SK-N-SH treated with all-trans-retinoic acid at 6 μM for 48 hours (cell line): ENCODE measurements at regions not wholly inside any gene's neighbourhood (a gene's known extent, or its start where the extent isn't known, plus 50 kb on each side); places are given as distances from the start of the nearest gene placed in this dataset.

ENCODE experiments used
- ATAC-seq: fragments of 200-7000 bp; cut with Tn5 transposase; 3 replicates; pipeline ENCODE4 v1.9.1; 2020; ENCODE audit warnings: mild to moderate bottlenecking, moderate library complexity
- ARNTL ChIP-seq: fragments of 450-650 bp; formaldehyde crosslinking; IDR thresholded peaks from 2 replicates; pipeline ENCODE4 v1.5.0; 2020; ENCODE audit warnings: low read depth, mild to moderate bottlenecking, moderate library complexity, borderline replicate concordance
- CSDC2 ChIP-seq: fragments of 250-450 bp; sonication (Bioruptor Pico); IDR thresholded peaks from 2 replicates; pipeline ENCODE4 v1.5.0; 2020; ENCODE audit warnings: mild to moderate bottlenecking, moderate library complexity
- ESRRG ChIP-seq: fragments of 250-450 bp; sonication (Bioruptor Pico); IDR thresholded peaks from 2 replicates; pipeline ENCODE4 v1.6.1; 2021; ENCODE audit warnings: mild to moderate bottlenecking
- GLIS3 ChIP-seq: fragments of 250-450 bp; sonication (Bioruptor Pico); IDR thresholded peaks from 2 replicates; pipeline ENCODE4 v1.5.0; 2020; ENCODE audit warnings: mild to moderate bottlenecking, moderate library complexity
- ISL1 ChIP-seq: fragments of 250-450 bp; sonication (Bioruptor Pico); IDR thresholded peaks from 2 replicates; pipeline ENCODE4 v2.1.2; 2022; ENCODE audit warnings: mild to moderate bottlenecking, moderate library complexity
- OSR1 ChIP-seq: fragments of 250-450 bp; sonication (Bioruptor Pico); IDR thresholded peaks from 2 replicates; pipeline ENCODE4 v1.8.0; 2022; ENCODE audit warnings: moderate library complexity, mild to moderate bottlenecking, inconsistent platforms
- PPARA ChIP-seq: fragments of 250-450 bp; sonication (Bioruptor Pico); IDR thresholded peaks from 2 replicates; pipeline ENCODE4 v1.5.0; 2020; ENCODE audit warnings: mild to moderate bottlenecking, borderline replicate concordance
- RARB ChIP-seq: fragments of 250-450 bp; sonication (Bioruptor Pico); IDR thresholded peaks from 2 replicates; pipeline ENCODE4 v1.8.0; 2021; ENCODE audit warnings: mild to moderate bottlenecking, moderate library complexity
- SNAI2 ChIP-seq: fragments of 250-450 bp; sonication (Bioruptor Pico); IDR thresholded peaks from 2 replicates; pipeline ENCODE4 v1.5.0; 2020; ENCODE audit warnings: mild to moderate bottlenecking, moderate library complexity
- TCF4 ChIP-seq: fragments of 250-450 bp; sonication (Bioruptor Pico); IDR thresholded peaks from 2 replicates; pipeline ENCODE4 v1.8.0; 2021; ENCODE audit warnings: mild to moderate bottlenecking, moderate library complexity, borderline replicate concordance
- TOX ChIP-seq: fragments of 250-450 bp; sonication (Bioruptor Pico); IDR thresholded peaks from 2 replicates; pipeline ENCODE4 v1.8.0; 2021; ENCODE audit warnings: mild to moderate bottlenecking, moderate library complexity, borderline replicate concordance
- ZC3H10 ChIP-seq: fragments of 250-450 bp; sonication (Bioruptor Pico); IDR thresholded peaks from 2 replicates; pipeline ENCODE4 v1.5.1; 2021; ENCODE audit warnings: mild to moderate bottlenecking, moderate library complexity
- ZFP3 ChIP-seq: fragments of 250-450 bp; sonication (Bioruptor Pico); IDR thresholded peaks from 2 replicates; pipeline ENCODE4 v1.5.0; 2020; ENCODE audit warnings: mild to moderate bottlenecking, moderate library complexity
- ZFP30 ChIP-seq: fragments of 450-650 bp; formaldehyde crosslinking; IDR thresholded peaks from 2 replicates; pipeline ENCODE4 v1.5.0; 2022; ENCODE audit warnings: mild to moderate bottlenecking, moderate library complexity
- ZNF565 ChIP-seq: fragments of 450-650 bp; formaldehyde crosslinking; conservative IDR thresholded peaks from 2 replicates; pipeline ENCODE4 v1.5.0; 2020; ENCODE audit warnings: low read depth, mild to moderate bottlenecking, moderate library complexity
- ZNF8 ChIP-seq: fragments of 450-650 bp; formaldehyde crosslinking; IDR thresholded peaks from 2 replicates; pipeline ENCODE4 v1.5.0; 2020; ENCODE audit warnings: mild to moderate bottlenecking, moderate library complexity
- TF ChIP-seq, protein P1 (sequence below): fragments of 250-450 bp; sonication (Bioruptor Pico); IDR thresholded peaks from 2 replicates; pipeline ENCODE4 v1.8.0; 2021; ENCODE audit warnings: low read depth, mild to moderate bottlenecking, moderate library complexity, borderline replicate concordance
- TF ChIP-seq, protein P2 (sequence below): fragments of 250-450 bp; sonication (Bioruptor Pico); IDR thresholded peaks from 2 replicates; pipeline ENCODE4 v1.5.1; 2021; ENCODE audit warnings: mild to moderate bottlenecking, moderate library complexity
- TF ChIP-seq, protein P3 (sequence below): fragments of 250-450 bp; sonication (Bioruptor Pico); IDR thresholded peaks from 2 replicates; pipeline ENCODE4 v1.8.0; 2020; ENCODE audit warnings: mild to moderate bottlenecking, moderate library complexity, borderline replicate concordance
- TF ChIP-seq, protein P4 (sequence below): fragments of 250-450 bp; sonication (Bioruptor Pico); IDR thresholded peaks from 2 replicates; pipeline ENCODE4 v1.5.0; 2020; ENCODE audit warnings: mild to moderate bottlenecking, moderate library complexity
- TF ChIP-seq, protein P5 (sequence below): fragments of 250-450 bp; sonication (Bioruptor Pico); IDR thresholded peaks from 2 replicates; pipeline ENCODE4 v1.5.1; 2020; ENCODE audit warnings: low read depth, mild to moderate bottlenecking, moderate library complexity

DNA sequence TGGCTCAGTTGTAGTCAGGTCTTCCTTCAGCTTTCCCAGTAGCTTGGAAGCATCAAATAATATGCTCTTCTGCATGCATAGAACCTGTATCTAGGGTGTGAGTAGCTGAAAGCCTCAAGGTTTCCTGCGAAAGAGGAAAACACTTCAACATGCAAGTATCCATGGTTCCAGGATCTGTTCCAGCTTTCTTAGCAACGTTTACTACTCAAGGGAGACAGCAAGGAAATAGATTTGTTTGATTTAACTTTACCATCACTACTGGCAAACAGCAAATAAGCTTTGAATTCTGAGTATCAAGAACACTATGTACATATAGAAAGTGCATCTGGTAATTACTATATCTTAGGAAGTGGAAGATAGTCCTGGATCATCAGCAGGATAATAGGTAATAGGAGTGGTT lies 341.0 kb downstream of the PRR16 start:
- no peak for TF ChIP-seq PPARA (CRISPR knock-in tag)
- TF ChIP-seq ZNF8 (CRISPR knock-in tag), result no peak
- no peak for TF ChIP-seq CSDC2 (CRISPR knock-in tag)
- TF ChIP-seq TCF4 (CRISPR knock-in tag), result no peak
- TF ChIP-seq ZNF565, result no peak
- TF ChIP-seq OSR1 (CRISPR knock-in tag), result no peak
- TF ChIP-seq, protein P1, sequence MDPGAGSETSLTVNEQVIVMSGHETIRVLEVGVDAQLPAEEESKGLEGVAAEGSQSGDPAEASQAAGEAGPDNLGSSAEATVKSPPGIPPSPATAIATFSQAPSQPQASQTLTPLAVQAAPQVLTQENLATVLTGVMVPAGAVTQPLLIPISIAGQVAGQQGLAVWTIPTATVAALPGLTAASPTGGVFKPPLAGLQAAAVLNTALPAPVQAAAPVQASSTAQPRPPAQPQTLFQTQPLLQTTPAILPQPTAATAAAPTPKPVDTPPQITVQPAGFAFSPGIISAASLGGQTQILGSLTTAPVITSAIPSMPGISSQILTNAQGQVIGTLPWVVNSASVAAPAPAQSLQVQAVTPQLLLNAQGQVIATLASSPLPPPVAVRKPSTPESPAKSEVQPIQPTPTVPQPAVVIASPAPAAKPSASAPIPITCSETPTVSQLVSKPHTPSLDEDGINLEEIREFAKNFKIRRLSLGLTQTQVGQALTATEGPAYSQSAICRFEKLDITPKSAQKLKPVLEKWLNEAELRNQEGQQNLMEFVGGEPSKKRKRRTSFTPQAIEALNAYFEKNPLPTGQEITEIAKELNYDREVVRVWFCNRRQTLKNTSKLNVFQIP (CRISPR knock-in tag), result no peak
- TF ChIP-seq GLIS3, result no peak
- no peak for TF ChIP-seq ZFP30 (CRISPR knock-in tag)
- TF ChIP-seq, protein P2, sequence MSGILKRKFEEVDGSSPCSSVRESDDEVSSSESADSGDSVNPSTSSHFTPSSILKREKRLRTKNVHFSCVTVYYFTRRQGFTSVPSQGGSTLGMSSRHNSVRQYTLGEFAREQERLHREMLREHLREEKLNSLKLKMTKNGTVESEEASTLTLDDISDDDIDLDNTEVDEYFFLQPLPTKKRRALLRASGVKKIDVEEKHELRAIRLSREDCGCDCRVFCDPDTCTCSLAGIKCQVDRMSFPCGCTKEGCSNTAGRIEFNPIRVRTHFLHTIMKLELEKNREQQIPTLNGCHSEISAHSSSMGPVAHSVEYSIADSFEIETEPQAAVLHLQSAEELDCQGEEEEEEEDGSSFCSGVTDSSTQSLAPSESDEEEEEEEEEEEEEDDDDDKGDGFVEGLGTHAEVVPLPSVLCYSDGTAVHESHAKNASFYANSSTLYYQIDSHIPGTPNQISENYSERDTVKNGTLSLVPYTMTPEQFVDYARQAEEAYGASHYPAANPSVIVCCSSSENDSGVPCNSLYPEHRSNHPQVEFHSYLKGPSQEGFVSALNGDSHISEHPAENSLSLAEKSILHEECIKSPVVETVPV (CRISPR knock-in tag), result no peak
- TF ChIP-seq TOX (CRISPR knock-in tag), result no peak
- TF ChIP-seq RARB (CRISPR knock-in tag), result no peak
- no peak for TF ChIP-seq ESRRG (CRISPR knock-in tag)
- TF ChIP-seq ZFP3 (CRISPR knock-in tag), result no peak
- TF ChIP-seq, protein P3, sequence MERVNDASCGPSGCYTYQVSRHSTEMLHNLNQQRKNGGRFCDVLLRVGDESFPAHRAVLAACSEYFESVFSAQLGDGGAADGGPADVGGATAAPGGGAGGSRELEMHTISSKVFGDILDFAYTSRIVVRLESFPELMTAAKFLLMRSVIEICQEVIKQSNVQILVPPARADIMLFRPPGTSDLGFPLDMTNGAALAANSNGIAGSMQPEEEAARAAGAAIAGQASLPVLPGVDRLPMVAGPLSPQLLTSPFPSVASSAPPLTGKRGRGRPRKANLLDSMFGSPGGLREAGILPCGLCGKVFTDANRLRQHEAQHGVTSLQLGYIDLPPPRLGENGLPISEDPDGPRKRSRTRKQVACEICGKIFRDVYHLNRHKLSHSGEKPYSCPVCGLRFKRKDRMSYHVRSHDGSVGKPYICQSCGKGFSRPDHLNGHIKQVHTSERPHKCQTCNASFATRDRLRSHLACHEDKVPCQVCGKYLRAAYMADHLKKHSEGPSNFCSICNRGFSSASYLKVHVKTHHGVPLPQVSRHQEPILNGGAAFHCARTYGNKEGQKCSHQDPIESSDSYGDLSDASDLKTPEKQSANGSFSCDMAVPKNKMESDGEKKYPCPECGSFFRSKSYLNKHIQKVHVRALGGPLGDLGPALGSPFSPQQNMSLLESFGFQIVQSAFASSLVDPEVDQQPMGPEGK, result no peak
- ATAC-seq, result no peak

DNA sequence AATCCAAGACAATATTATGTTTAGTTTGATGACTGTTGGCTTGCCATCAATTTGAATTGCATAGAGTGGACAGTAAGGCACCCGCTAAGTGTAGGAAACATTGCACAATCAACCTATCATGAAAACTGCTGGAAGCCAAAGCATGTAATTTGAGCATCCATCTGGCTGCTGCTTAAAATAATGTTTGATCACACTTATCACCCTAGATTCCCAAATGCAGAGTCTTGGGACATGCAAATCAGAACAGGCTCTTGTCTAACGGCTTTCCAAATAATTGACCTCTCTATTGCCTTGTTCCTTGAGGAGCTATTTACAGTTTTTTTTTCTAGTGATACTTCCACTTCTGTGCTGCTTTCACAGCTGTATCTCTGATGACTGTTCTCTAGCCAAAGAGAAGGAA lies 342.1 kb downstream of the PRR16 start:
- TF ChIP-seq ZC3H10 (no peak), ISL1 (no peak), ARNTL (CRISPR knock-in tag) (no peak), OSR1 (CRISPR knock-in tag) (no peak), ZFP3 (CRISPR knock-in tag) (no peak), ZNF565 (no peak), TCF4 (CRISPR knock-in tag) (no peak), SNAI2 (CRISPR knock-in tag) (no peak)
- TF ChIP-seq, protein P3, result no peak
- TF ChIP-seq, protein P4, sequence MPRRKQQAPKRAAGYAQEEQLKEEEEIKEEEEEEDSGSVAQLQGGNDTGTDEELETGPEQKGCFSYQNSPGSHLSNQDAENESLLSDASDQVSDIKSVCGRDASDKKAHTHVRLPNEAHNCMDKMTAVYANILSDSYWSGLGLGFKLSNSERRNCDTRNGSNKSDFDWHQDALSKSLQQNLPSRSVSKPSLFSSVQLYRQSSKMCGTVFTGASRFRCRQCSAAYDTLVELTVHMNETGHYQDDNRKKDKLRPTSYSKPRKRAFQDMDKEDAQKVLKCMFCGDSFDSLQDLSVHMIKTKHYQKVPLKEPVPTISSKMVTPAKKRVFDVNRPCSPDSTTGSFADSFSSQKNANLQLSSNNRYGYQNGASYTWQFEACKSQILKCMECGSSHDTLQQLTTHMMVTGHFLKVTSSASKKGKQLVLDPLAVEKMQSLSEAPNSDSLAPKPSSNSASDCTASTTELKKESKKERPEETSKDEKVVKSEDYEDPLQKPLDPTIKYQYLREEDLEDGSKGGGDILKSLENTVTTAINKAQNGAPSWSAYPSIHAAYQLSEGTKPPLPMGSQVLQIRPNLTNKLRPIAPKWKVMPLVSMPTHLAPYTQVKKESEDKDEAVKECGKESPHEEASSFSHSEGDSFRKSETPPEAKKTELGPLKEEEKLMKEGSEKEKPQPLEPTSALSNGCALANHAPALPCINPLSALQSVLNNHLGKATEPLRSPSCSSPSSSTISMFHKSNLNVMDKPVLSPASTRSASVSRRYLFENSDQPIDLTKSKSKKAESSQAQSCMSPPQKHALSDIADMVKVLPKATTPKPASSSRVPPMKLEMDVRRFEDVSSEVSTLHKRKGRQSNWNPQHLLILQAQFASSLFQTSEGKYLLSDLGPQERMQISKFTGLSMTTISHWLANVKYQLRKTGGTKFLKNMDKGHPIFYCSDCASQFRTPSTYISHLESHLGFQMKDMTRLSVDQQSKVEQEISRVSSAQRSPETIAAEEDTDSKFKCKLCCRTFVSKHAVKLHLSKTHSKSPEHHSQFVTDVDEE (CRISPR knock-in tag), result no peak
- TF ChIP-seq, protein P2 (CRISPR knock-in tag), result no peak
- TF ChIP-seq, protein P5, sequence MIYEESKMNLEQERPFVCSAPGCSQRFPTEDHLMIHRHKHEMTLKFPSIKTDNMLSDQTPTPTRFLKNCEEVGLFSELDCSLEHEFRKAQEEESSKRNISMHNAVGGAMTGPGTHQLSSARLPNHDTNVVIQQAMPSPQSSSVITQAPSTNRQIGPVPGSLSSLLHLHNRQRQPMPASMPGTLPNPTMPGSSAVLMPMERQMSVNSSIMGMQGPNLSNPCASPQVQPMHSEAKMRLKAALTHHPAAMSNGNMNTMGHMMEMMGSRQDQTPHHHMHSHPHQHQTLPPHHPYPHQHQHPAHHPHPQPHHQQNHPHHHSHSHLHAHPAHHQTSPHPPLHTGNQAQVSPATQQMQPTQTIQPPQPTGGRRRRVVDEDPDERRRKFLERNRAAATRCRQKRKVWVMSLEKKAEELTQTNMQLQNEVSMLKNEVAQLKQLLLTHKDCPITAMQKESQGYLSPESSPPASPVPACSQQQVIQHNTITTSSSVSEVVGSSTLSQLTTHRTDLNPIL, result no peak
- no peak for ATAC-seq
